ENCODE measurements at regions not wholly inside any gene's neighbourhood (a gene's known extent, or its start where the extent isn't known, plus 50 kb on each side); places are given as distances from the start of the nearest gene placed in this dataset.
A peak's percentile ranks its signal among the peaks of the same experiment; 100 is the strongest.

- DNase-seq: no peak
- H3K36me3 Mint-ChIP-seq: no peaks in the 10 kb centered on the region
- intact Hi-C loops (cut with micrococcal nuclease): no loop called here
- no peak overlapping the region for H3K27ac Mint-ChIP-seq
- POLR2A ChIA-PET: no interaction called here
- H3K4me3 Mint-ChIP-seq: no peak overlapping the region
- CTCF ChIA-PET: no interaction called here
- no peaks in the 10 kb centered on the region for H3K27me3 Mint-ChIP-seq
- H3K9me3 Mint-ChIP-seq: peaks cover 6% of the 10 kb centered on the region
- H3K4me1 Mint-ChIP-seq (ENCODE audit: low read depth): no peaks in the 10 kb centered on the region
Observed at GRCh38 chr2:236405357-236405756, 141.2 kb upstream of the ASB18 start.

GRCh38 chr2:236408090-236408489 is 143.9 kb upstream of the ASB18 start:
- H3K27me3 Mint-ChIP-seq: no peaks in the 10 kb centered on the region
- POLR2A ChIA-PET: no interaction called here

DNA sequence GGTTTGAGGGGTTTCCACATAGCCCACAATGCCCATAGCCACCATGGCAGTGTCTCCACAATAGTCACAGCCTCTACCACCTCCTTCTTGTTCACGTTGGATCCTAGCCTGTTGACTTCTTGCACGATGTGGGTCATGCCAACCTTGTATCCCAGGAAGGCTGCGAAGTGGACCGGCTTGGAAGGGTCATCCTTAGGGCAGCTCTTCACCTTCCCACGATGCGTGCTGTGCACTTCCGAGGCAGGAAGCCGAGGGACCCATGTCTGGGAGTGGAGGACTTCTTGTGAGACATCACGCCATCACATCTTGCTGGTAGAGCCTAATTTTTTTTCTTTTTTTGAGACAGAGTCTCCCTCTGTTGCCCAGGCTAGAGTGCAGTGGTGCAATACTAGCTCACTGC is 144.6 kb upstream of the ASB18 start:
- POLR2A ChIA-PET: no interaction called here
- H3K4me1 Mint-ChIP-seq (ENCODE audit: low read depth): no peaks in the 10 kb centered on the region
- DNase-seq: no peak

More at GRCh38 chr2:236408090-236408489, 143.9 kb upstream of the ASB18 start:
- Mint-ChIP-seq H3K4me1 (ENCODE audit: low read depth) (no peaks in the 10 kb centered on the region), H3K9me3 (peaks cover 6% of the 10 kb centered on the region), H3K4me3 (no peak overlapping the region), H3K36me3 (no peaks in the 10 kb centered on the region), H3K27ac (no peak overlapping the region)
- intact Hi-C loops (cut with micrococcal nuclease): no loop called here
- DNase-seq: no peak
- CTCF ChIA-PET: no interaction called here

DNA sequence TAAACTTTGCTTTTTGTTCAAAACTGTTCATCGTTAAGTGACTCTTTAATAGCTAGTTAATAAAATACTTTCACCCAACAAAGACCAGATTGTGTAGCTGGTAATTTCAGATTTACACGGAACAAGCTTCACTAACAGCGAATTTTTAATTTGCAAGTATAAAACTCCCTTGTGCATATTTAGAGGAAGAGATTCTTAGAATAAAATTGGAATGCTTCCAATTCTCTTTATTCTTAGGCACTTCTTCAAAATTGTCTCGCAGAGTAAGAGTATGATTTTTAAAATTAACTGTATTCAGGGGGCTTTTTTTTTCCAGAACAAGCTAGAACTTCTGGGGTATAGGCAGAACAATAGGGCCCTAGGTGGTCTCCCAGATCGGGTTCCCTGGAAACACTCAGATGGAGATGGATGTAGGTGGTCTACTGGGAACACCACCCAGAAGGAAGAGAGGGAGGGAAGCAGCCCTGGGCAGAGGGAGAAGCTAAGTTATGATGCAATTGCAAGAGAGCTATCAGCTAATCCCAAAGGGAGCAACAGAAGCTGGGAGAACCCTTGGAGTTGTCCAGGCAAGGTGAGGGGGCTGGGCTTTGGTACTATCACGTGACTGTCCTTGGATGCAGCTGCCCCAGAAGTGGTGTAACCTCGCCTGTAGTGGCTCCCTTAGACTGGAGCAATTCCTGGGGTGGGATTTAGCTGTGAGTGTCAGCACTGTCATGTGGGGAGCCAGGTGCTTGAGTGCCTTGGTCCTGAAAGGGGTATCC is 151.7 kb upstream of the ASB18 start:
- intact Hi-C loops (cut with micrococcal nuclease): no loop called here
- Mint-ChIP-seq H3K27ac (no peak overlapping the region), H3K4me1 (ENCODE audit: low read depth) (no peaks in the 10 kb centered on the region), H3K27me3 (peaks cover 12% of the 10 kb centered on the region), H3K4me3 (no peak overlapping the region), H3K9me3 (no peaks in the 10 kb centered on the region), H3K36me3 (no peaks in the 10 kb centered on the region)
- ChIA-PET POLR2A (no interaction called here), CTCF (no interaction called here)
- no peak for DNase-seq

More for the DNA sequence above, 144.6 kb upstream of the ASB18 start:
- Mint-ChIP-seq H3K27ac (no peak overlapping the region), H3K4me3 (no peak overlapping the region), H3K36me3 (no peaks in the 10 kb centered on the region), H3K9me3 (peaks cover 6% of the 10 kb centered on the region), H3K27me3 (no peaks in the 10 kb centered on the region)
- intact Hi-C loops (cut with micrococcal nuclease): no loop called here
- CTCF ChIA-PET: no interaction called here

DNA sequence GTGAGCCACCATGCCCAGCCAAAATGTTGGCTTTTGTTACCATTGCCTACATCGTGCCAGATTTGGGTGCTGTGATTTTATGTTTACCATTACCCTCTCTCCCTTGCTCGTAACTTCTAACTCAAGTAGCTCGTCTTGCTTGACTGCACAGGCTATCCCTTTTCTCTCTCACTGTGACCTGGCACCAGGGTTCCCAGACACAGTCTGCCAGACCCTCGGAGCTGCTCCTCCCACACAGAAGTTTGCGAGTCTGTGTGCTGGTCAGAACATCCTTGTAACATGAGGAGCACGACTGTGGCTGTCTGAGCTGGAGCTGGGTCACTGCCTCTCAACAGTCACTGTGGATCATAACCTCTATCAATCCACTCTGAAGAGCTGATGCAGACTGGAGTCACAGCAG is 152.5 kb upstream of the ACKR3 start:
- Mint-ChIP-seq H3K4me1 (ENCODE audit: low read depth) (no peaks in the 10 kb centered on the region), H3K4me3 (no peak overlapping the region), H3K9me3 (no peaks in the 10 kb centered on the region), H3K36me3 (no peaks in the 10 kb centered on the region), H3K27ac (no peak overlapping the region), H3K27me3 (peaks cover 12% of the 10 kb centered on the region)
- DNase-seq: no peak
- intact Hi-C loops (cut with micrococcal nuclease): no loop called here
- POLR2A ChIA-PET: no interaction called here
- CTCF ChIA-PET: no interaction called here

GRCh38 chr2:236430584-236430983 is 139.0 kb upstream of the ACKR3 start:
- H3K27me3 Mint-ChIP-seq: peaks cover 8% of the 10 kb centered on the region
- no peak overlapping the region for H3K27ac Mint-ChIP-seq
- POLR2A ChIA-PET: no interaction called here
- CTCF ChIA-PET: no interaction called here
- intact Hi-C loops (cut with micrococcal nuclease): no loop called here
- H3K9me3 Mint-ChIP-seq: no peaks in the 10 kb centered on the region
- H3K4me1 Mint-ChIP-seq (ENCODE audit: low read depth): no peaks in the 10 kb centered on the region
- H3K36me3 Mint-ChIP-seq: no peaks in the 10 kb centered on the region
- H3K4me3 Mint-ChIP-seq: no peak overlapping the region
- no peak for DNase-seq

DNA sequence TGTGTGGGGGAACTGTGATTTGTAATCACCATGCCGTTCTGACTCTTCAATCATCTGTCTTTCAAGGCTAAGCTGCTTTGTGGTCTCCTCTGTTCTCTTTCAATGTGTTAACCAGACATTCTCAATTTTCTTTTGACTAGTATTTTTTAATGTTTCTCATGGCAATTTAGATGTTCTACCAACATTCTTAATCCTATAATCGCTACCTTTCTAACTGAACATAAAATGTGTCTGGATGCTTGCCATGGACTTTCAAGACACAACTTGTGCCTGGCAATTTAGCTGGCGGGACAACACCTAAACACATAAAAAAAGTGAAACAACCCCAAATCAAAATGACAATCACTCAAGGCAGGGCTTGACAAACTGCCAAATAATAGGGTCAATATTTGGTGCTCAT is 135.0 kb upstream of the ACKR3 start:
- Mint-ChIP-seq H3K36me3 (no peaks in the 10 kb centered on the region), H3K9me3 (no peaks in the 10 kb centered on the region), H3K4me1 (ENCODE audit: low read depth) (no peaks in the 10 kb centered on the region), H3K4me3 (no peak overlapping the region), H3K27me3 (peaks cover 5% of the 10 kb centered on the region), H3K27ac (no peak overlapping the region)
- CTCF ChIA-PET: no interaction called here
- no peak for DNase-seq
- POLR2A ChIA-PET: no interaction called here
- intact Hi-C loops (cut with micrococcal nuclease): no loop called here

DNA sequence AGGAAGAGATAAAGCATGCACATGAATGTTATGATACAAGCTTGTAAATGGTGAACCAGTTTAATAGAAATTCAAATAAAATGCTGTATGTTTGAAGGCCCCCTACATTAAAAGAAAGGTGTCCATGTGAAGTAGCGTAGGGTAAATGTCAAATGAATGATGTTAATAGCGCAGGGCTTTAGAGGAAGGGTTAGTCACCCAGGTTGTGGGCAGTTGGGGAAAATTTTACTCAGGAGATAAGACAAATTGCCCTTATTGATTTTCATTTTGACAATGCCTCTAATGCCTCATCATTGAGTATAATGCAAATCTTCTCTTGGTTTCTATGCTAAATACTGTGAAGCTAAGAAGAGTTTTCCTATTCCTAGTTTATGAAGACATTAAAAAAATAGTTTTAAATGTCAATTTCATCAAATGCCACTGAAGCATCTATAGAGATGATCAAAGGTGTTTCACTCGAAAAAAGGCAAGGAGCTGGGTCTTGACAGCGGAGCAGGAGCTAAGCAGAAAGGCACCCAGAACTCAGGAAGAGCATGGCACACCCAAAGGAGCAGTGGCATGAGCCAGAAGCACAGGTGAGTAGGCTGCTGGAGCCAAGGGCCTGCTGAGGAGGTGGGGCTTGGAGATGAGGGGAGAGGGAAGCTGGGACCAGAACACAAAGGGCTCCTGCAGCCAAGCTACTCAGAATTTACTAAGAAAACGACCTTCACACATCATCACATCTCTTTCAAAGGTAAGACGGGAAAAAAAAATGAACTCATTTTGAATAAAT is 129.3 kb upstream of the ACKR3 start:
- ChIA-PET CTCF (no interaction called here), POLR2A (no interaction called here)
- Mint-ChIP-seq H3K36me3 (no peaks in the 10 kb centered on the region), H3K4me1 (ENCODE audit: low read depth) (peaks cover 6% of the 10 kb centered on the region), H3K27me3 (peaks cover 18% of the 10 kb centered on the region), H3K27ac (no peak overlapping the region), H3K9me3 (no peaks in the 10 kb centered on the region), H3K4me3 (no peak overlapping the region)
- no peak for DNase-seq
- intact Hi-C loops (cut with micrococcal nuclease): no loop called here

GRCh38 chr2:236444187-236444586 is 125.4 kb upstream of the ACKR3 start:
- Mint-ChIP-seq H3K27ac (no peak overlapping the region), H3K9me3 (no peaks in the 10 kb centered on the region), H3K4me3 (no peak overlapping the region), H3K36me3 (no peaks in the 10 kb centered on the region), H3K27me3 (peaks cover 24% of the 10 kb centered on the region), H3K4me1 (ENCODE audit: low read depth) (peaks cover 9% of the 10 kb centered on the region)
- POLR2A ChIA-PET: no interaction called here
- intact Hi-C loops (cut with micrococcal nuclease): no loop called here
- CTCF ChIA-PET: no interaction called here
- no peak for DNase-seq

DNA sequence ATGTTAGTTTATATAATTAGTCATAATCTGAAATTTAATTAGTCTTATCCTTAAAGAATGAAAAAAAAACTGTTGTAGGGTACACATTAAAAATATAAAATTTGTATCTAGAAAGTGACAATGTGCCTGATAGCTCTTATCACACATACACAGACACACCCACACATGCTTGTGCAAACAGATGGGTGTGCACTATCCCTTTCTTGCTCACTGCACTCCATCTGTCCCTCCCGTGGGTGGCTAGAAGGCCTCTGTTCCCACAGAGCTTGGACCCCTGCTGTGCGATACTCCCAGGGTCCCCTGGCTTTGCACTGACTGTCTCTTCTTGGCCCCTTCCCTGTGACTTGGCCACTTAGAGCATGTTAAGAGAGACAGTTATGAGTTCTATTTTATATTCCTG is 123.9 kb upstream of the ACKR3 start:
- Mint-ChIP-seq H3K27me3 (peaks cover 21% of the 10 kb centered on the region), H3K36me3 (no peaks in the 10 kb centered on the region), H3K27ac (no peak overlapping the region), H3K4me3 (no peak overlapping the region), H3K4me1 (ENCODE audit: low read depth) (peaks cover 6% of the 10 kb centered on the region), H3K9me3 (no peaks in the 10 kb centered on the region)
- DNase-seq: no peak
- POLR2A ChIA-PET: no interaction called here
- CTCF ChIA-PET: no interaction called here
- intact Hi-C loops (cut with micrococcal nuclease): no loop called here

GRCh38 chr2:236446521-236446920 is 123.1 kb upstream of the ACKR3 start:
- CTCF ChIA-PET: no interaction called here
- intact Hi-C loops (cut with micrococcal nuclease): no loop called here
- Mint-ChIP-seq H3K4me1 (ENCODE audit: low read depth) (peaks cover 6% of the 10 kb centered on the region), H3K9me3 (no peaks in the 10 kb centered on the region), H3K27ac (no peak overlapping the region), H3K36me3 (no peaks in the 10 kb centered on the region), H3K4me3 (no peak overlapping the region), H3K27me3 (peaks cover 21% of the 10 kb centered on the region)
- POLR2A ChIA-PET: no interaction called here
- no peak for DNase-seq

DNA sequence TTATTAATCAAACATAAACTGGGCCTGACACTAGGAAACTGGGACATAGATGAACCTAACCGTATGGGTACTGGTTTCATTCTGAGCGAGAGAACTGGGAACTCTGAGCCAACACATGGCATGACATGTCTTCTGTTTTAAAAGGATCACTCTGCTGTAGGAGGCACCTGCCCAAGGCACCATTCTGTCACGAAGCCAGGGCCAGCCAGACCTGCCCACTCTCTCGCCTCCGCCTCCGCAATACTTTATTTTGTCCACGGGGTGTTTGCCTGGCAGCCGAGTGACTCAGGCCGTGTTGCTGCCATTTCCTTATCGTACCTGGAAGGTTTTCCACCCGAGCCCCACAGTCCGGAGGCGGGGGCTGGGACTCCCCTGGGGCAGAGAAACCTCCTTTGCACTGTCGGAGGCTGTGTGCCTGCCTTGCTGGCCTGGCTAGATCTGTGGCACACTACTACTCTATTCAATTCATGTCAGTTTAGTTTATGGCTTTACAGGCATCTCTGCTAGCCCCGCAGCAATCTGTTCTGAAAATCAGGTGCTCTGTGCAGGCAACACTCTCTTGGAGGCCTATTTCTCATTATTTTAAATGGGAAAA is 120.4 kb upstream of the ACKR3 start:
- peaks cover 6% of the 10 kb centered on the region for H3K4me1 Mint-ChIP-seq (ENCODE audit: low read depth)
- ChIA-PET CTCF (no interaction called here), POLR2A (no interaction called here)
- intact Hi-C loops (cut with micrococcal nuclease): no loop called here
- H3K27me3 Mint-ChIP-seq: peaks cover 13% of the 10 kb centered on the region
- no peaks in the 10 kb centered on the region for H3K9me3 Mint-ChIP-seq
- no peak overlapping the region for H3K27ac Mint-ChIP-seq
- no peak overlapping the region for H3K4me3 Mint-ChIP-seq
- peak; percentile 13 for DNase-seq
- no peaks in the 10 kb centered on the region for H3K36me3 Mint-ChIP-seq

GRCh38 chr2:236452238-236452637 is 117.4 kb upstream of the ACKR3 start:
- ChIA-PET POLR2A (no interaction called here), CTCF (no interaction called here)
- Mint-ChIP-seq H3K36me3 (no peaks in the 10 kb centered on the region), H3K4me3 (no peak overlapping the region), H3K27me3 (peaks cover 8% of the 10 kb centered on the region), H3K4me1 (ENCODE audit: low read depth) (peaks cover 6% of the 10 kb centered on the region), H3K27ac (no peak overlapping the region), H3K9me3 (peaks cover under 1% of the 10 kb centered on the region)
- DNase-seq: no peak
- intact Hi-C loops (cut with micrococcal nuclease): no loop called here
